ENCODE measurements at regions not wholly inside any gene's neighbourhood (a gene's known extent, or its start where the extent isn't known, plus 50 kb on each side); places are given as distances from the start of the nearest gene placed in this dataset.

DNA sequence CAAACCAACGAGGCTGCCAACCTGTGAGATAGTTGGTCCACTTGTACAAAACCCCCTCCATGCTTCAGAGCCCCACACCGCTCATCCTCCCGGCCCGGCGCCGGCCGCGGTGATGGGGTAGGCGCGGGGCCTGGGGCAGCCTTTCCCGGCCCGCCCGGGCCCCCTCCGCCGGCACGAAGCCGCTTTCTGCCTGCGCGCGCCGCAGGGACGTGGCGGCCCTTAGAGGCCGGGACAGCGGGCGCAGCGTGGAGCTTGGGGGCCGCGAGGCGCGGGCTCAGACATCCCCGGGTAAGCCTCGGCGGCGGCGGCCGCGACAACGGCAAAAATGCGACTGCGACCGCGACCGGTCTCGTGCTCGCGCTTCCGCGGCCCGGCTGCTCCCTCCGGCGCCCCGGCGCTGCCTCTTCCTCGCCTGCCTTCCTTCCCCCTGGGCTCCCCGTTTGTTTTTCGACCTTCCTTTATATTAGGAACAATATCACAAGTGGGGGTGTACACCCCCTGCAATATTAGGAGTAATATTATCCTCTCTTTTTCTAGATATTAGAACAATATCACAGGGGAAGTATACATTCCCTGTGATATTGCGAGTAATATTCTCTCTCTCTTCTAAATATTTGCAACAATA is 53.9 kb upstream of the CEACAM21 start:
- no peaks in the 10 kb centered on the region for H3K9me3 ChIP-seq (ENCODE audit: control insufficient read depth, insufficient read depth, low read length)
- no peak overlapping the region for H3K4me3 ChIP-seq (ENCODE audit: low read depth, low read length)
- POLR2A ChIA-PET = no interaction called here
- TF ChIP-seq, protein P1, sequence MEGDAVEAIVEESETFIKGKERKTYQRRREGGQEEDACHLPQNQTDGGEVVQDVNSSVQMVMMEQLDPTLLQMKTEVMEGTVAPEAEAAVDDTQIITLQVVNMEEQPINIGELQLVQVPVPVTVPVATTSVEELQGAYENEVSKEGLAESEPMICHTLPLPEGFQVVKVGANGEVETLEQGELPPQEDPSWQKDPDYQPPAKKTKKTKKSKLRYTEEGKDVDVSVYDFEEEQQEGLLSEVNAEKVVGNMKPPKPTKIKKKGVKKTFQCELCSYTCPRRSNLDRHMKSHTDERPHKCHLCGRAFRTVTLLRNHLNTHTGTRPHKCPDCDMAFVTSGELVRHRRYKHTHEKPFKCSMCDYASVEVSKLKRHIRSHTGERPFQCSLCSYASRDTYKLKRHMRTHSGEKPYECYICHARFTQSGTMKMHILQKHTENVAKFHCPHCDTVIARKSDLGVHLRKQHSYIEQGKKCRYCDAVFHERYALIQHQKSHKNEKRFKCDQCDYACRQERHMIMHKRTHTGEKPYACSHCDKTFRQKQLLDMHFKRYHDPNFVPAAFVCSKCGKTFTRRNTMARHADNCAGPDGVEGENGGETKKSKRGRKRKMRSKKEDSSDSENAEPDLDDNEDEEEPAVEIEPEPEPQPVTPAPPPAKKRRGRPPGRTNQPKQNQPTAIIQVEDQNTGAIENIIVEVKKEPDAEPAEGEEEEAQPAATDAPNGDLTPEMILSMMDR (IDR thresholded peaks at IDR 0.05; ENCODE audit: low read depth, low read length) = no peak
- no peak for DNase-seq (ENCODE audit: low read depth, low spot score)
- peaks cover 39% of the 10 kb centered on the region for H3K27me3 ChIP-seq (ENCODE audit: control insufficient read depth, insufficient read depth, low read length)
- CTCF ChIA-PET = no interaction called here
- H3K27ac ChIP-seq (ENCODE audit: low read depth, low read length) = no peak overlapping the region

DNA sequence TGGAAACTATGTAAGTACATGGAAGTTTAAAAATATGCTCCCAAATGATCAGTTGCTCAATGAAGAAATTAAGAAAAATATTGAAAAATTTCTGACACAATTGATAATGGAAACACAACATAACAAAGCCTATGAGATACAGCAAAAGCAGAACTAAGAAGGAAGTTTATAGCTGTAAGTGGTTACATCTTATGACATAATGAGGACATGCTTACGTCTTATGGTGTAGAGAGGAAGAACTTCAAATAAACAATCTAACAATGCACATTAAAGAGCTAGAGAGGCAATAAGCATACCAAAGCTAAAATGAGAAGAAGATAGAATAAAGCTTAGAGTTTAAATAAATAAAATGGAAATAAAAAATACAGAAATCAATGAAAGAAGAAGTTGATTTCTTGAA is 50.0 kb upstream of the CEACAM21 start:
- CTCF ChIA-PET = interaction anchor here (0.8 kb wide), 1 partner anchor 77 kb away, joined by 5 read pairs; no protein-coding TSS in a partner anchor
- POLR2A ChIA-PET = no interaction called here

More for the DNA sequence above, 50.0 kb upstream of the CEACAM21 start:
- H3K27me3 ChIP-seq (ENCODE audit: control insufficient read depth, insufficient read depth, low read length) = peaks cover 31% of the 10 kb centered on the region
- no peak overlapping the region for H3K4me3 ChIP-seq (ENCODE audit: low read depth, low read length)
- H3K27ac ChIP-seq (ENCODE audit: low read depth, low read length) = no peak overlapping the region
- DNase-seq (ENCODE audit: low read depth, low spot score) = no peak
- H3K9me3 ChIP-seq (ENCODE audit: control insufficient read depth, insufficient read depth, low read length) = no peaks in the 10 kb centered on the region
- TF ChIP-seq, protein P1 (IDR thresholded peaks at IDR 0.05; ENCODE audit: low read depth, low read length) = no peak

Measured in AG04450 (cell line).